Medulla oblongata (tissue), 1 donor: ENCODE measurements at regions not wholly inside any gene's neighbourhood (a gene's known extent, or its start where the extent isn't known, plus 50 kb on each side); places are given as distances from the start of the nearest gene placed in this dataset.

Experiments used
- DNase-seq: peaks from one replicate; pipeline ENCODE4 v3.0.0-alpha.2; 2015; ENCODE audit errors: extremely low spot score

- no peak for DNase-seq
These were observed 438.0 kb upstream of the MPDZ start for GRCh38 chr9:13717322-13718054.

- DNase-seq, result no peak
These were observed 437.3 kb upstream of the MPDZ start for GRCh38 chr9:13716601-13717321.

- DNase-seq, result no peak
These were observed 436.6 kb upstream of the MPDZ start for GRCh38 chr9:13716090-13716489.

GRCh38 chr9:13715430-13715829 is 435.9 kb upstream of the MPDZ start:
- DNase-seq, result no peak

GRCh38 chr9:13707612-13708576 is 428.4 kb upstream of the MPDZ start:
- DNase-seq, result no peak

- peak; percentile 16 for DNase-seq
These were observed 426.4 kb upstream of the MPDZ start for GRCh38 chr9:13705918-13706317.

- no peak for DNase-seq
These were observed 425.9 kb upstream of the MPDZ start for GRCh38 chr9:13705373-13705772.

GRCh38 chr9:13690595-13690994 is 411.1 kb upstream of the MPDZ start:
- DNase-seq, result no peak

- no peak for DNase-seq
These were observed 410.4 kb upstream of the MPDZ start for GRCh38 chr9:13689925-13690324.

GRCh38 chr9:13688990-13689600 is 409.6 kb upstream of the MPDZ start:
- peak; percentile 45 for DNase-seq

- peak; percentile 4 for DNase-seq
These were observed 408.9 kb upstream of the MPDZ start for GRCh38 chr9:13688223-13688989.

GRCh38 chr9:13684656-13685055 is 405.2 kb upstream of the MPDZ start:
- no peak for DNase-seq

GRCh38 chr9:13677801-13678200 is 398.3 kb upstream of the MPDZ start:
- no peak for DNase-seq

- DNase-seq, result no peak
These were observed 396.1 kb upstream of the MPDZ start for GRCh38 chr9:13675638-13676000.

- DNase-seq, result no peak
These were observed 395.6 kb upstream of the MPDZ start for GRCh38 chr9:13674926-13675637.

GRCh38 chr9:13673348-13673747 is 393.9 kb upstream of the MPDZ start:
- no peak for DNase-seq

GRCh38 chr9:13665418-13666066 is 386.1 kb upstream of the MPDZ start:
- DNase-seq, result no peak

GRCh38 chr9:13661014-13661413 is 381.5 kb upstream of the MPDZ start:
- DNase-seq, result no peak

- no peak for DNase-seq
These were observed 372.6 kb upstream of the MPDZ start for GRCh38 chr9:13651969-13652663.
